Stomach smooth muscle (tissue), 2 donors: ENCODE measurements at regions not wholly inside any gene's neighbourhood (a gene's known extent, or its start where the extent isn't known, plus 50 kb on each side); places are given as distances from the start of the nearest gene placed in this dataset.

ENCODE experiments used
- H3K27ac ChIP-seq: one replicate; pipeline ENCODE4 v1.7.0; 2013; ENCODE audit warnings: mild to moderate bottlenecking, low read length, inconsistent platforms
- H3K27me3 ChIP-seq, 2 donors: one replicate each; pipeline ENCODE4 v1.7.0; 2013; ENCODE audit warnings: low read length in 2 of 2; ENCODE audit not compliant: insufficient read depth in 2 of 2, control insufficient read depth in 1 of 2
- H3K36me3 ChIP-seq, 2 donors: one replicate each; pipeline ENCODE4 v1.7.0; 2013; ENCODE audit warnings: low read length in 2 of 2; ENCODE audit not compliant: control insufficient read depth in 2 of 2, insufficient read depth in 2 of 2
- H3K4me1 ChIP-seq: one replicate; pipeline ENCODE4 v1.7.0; 2013; ENCODE audit warnings: low read length; ENCODE audit not compliant: control insufficient read depth, insufficient read depth
- H3K4me3 ChIP-seq, 2 donors: one replicate each; pipeline ENCODE4 v1.7.0; 2013; ENCODE audit warnings: low read length in 2 of 2
- H3K9ac ChIP-seq, 2 donors: one replicate each; pipeline ENCODE4 v1.7.0; 2013; ENCODE audit warnings: low read length in 2 of 2, mild to moderate bottlenecking in 1 of 2
- H3K9me3 ChIP-seq, 2 donors: one replicate each; pipeline ENCODE4 v1.7.0; 2013; ENCODE audit warnings: low read length in 2 of 2; ENCODE audit not compliant: control insufficient read depth in 2 of 2
- donor health status: healthy.
- donor health status: Pancreatic carcinoma.

GRCh38 chr1:239590556-239590955 lies 204.2 kb downstream of the CHRM3 start:
- no peak overlapping the region for H3K27ac ChIP-seq
- no peaks in the 10 kb centered on the region for H3K27me3 ChIP-seq
- no peaks in the 10 kb centered on the region for H3K9me3 ChIP-seq
- no peaks in the 10 kb centered on the region for H3K36me3 ChIP-seq
- no peak overlapping the region for H3K4me3 ChIP-seq
- no peak overlapping the region for H3K9ac ChIP-seq
- H3K4me1 ChIP-seq = peaks cover 2% of the 10 kb centered on the region

DNA sequence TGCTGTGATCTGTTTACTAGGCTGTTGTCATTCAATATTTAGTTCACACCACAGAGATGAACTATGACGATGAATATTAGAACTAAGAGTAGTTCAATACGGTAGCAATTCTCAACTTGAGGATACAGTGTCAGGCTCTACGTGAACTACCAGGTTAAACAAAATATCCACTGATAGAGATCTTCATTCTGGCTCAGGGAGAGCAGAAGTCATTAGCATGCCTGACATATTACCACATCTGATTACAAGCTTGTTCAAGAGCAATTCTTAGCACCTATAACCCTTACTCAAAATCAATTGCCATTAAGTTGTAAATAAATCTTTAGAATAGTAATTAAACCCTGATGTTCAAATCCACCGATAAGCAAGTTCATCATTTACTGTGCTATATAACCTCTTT lies 207.2 kb downstream of the CHRM3 start:
- Histone ChIP-seq H3K4me3 (no peak overlapping the region), H3K36me3 (no peaks in the 10 kb centered on the region), H3K9ac (no peak overlapping the region), H3K27ac (no peak overlapping the region), H3K9me3 (no peaks in the 10 kb centered on the region), H3K4me1 (no peaks in the 10 kb centered on the region), H3K27me3 (no peaks in the 10 kb centered on the region)

GRCh38 chr1:239600588-239600987 lies 214.2 kb downstream of the CHRM3 start:
- Histone ChIP-seq H3K4me1 (no peaks in the 10 kb centered on the region), H3K4me3 (no peak overlapping the region), H3K27ac (no peak overlapping the region), H3K27me3 (no peaks in the 10 kb centered on the region), H3K9ac (no peak overlapping the region), H3K36me3 (no peaks in the 10 kb centered on the region), H3K9me3 (no peaks in the 10 kb centered on the region)

DNA sequence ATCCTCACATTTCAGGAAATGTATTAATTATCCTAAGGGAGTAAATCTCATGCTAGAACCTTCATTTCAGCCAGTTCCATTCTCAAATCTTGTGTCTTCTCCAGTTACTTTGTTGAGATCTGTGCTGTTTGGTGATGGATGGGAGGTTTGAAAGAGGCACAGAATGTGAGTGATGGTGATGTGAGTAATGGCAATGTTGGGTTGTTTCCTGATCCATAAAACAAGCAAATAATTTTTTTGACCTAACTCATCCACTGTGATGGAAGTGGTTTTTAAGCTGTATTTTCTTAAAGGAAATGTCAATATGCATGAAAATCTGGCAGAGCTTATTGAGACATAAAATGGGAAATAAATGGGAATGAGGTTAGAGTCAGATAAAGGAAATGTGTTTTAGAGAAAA lies 214.7 kb downstream of the CHRM3 start:
- no peak overlapping the region for H3K4me3 ChIP-seq

DNA sequence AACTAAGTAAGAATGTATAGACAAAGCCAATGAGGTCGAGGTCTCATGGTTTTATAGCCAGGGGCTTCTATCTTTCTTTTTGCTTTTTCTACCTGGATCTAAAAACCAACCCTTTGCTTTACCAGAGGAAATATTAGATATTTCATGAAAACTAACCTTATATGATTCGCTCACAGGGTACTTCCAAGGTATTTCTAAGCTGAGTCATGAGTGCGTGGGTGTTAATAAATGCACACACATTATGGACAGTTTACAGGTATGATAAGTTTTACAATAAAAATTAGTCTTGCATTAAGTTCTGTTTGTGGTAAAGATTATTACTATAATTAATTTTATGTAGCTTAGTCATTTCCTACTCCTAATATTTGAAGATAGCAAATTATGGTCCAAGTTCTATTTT lies 217.2 kb downstream of the CHRM3 start:
- no peak overlapping the region for H3K27ac ChIP-seq
- no peak overlapping the region for H3K4me3 ChIP-seq
- H3K27me3 ChIP-seq = no peaks in the 10 kb centered on the region
- no peaks in the 10 kb centered on the region for H3K9me3 ChIP-seq
- H3K9ac ChIP-seq = no peak overlapping the region
- H3K4me1 ChIP-seq = no peaks in the 10 kb centered on the region
- no peaks in the 10 kb centered on the region for H3K36me3 ChIP-seq

More for the DNA sequence above, 214.7 kb downstream of the CHRM3 start:
- H3K36me3 ChIP-seq = no peaks in the 10 kb centered on the region
- H3K9me3 ChIP-seq = no peaks in the 10 kb centered on the region
- no peaks in the 10 kb centered on the region for H3K27me3 ChIP-seq
- H3K9ac ChIP-seq = no peak overlapping the region
- H3K4me1 ChIP-seq = no peaks in the 10 kb centered on the region
- H3K27ac ChIP-seq = no peak overlapping the region

GRCh38 chr1:239606850-239607400 lies 220.6 kb downstream of the CHRM3 start:
- Histone ChIP-seq H3K9me3 (no peaks in the 10 kb centered on the region), H3K4me1 (no peaks in the 10 kb centered on the region), H3K9ac (no peak overlapping the region), H3K4me3 (no peak overlapping the region), H3K27me3 (no peaks in the 10 kb centered on the region), H3K36me3 (no peaks in the 10 kb centered on the region), H3K27ac (no peak overlapping the region)

DNA sequence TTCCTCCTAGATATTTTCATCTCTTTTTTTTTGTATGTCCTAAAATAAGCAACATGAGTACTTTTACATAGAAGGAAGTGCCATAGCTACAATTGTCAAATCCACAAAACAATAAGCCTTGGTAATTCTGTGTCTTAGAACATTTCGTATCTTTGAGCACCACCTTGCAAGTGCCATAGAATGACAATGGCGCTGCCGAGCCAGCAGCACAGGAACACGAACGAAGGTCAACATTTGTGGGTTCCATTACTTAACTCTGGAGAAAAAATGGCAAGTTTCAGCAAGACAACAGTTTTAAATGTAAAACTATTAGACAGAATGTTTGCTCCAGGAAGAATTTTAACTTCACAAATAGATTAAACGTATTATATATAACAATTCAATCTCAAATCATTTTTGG lies 222.1 kb downstream of the CHRM3 start:
- no peak overlapping the region for H3K9ac ChIP-seq
- peaks cover 4% of the 10 kb centered on the region for H3K4me1 ChIP-seq
- H3K36me3 ChIP-seq = no peaks in the 10 kb centered on the region
- no peaks in the 10 kb centered on the region for H3K9me3 ChIP-seq
- H3K27me3 ChIP-seq = no peaks in the 10 kb centered on the region
- H3K4me3 ChIP-seq = no peak overlapping the region
- H3K27ac ChIP-seq = no peak overlapping the region

GRCh38 chr1:239612379-239612778 lies 226.0 kb downstream of the CHRM3 start:
- H3K4me3 ChIP-seq = no peak overlapping the region
- H3K27me3 ChIP-seq = no peaks in the 10 kb centered on the region
- peaks cover 4% of the 10 kb centered on the region for H3K4me1 ChIP-seq
- no peak overlapping the region for H3K9ac ChIP-seq
- no peak overlapping the region for H3K27ac ChIP-seq
- no peaks in the 10 kb centered on the region for H3K36me3 ChIP-seq
- no peaks in the 10 kb centered on the region for H3K9me3 ChIP-seq

GRCh38 chr1:239616673-239617072 lies 230.3 kb downstream of the CHRM3 start:
- Histone ChIP-seq H3K36me3 (peaks cover 0 to 3% of the 10 kb centered on the region in 2 donors), H3K4me3 (no peak overlapping the region), H3K27ac (no peak overlapping the region), H3K27me3 (no peaks in the 10 kb centered on the region), H3K4me1 (peaks cover 4% of the 10 kb centered on the region), H3K9ac (no peak overlapping the region), H3K9me3 (no peaks in the 10 kb centered on the region)

DNA sequence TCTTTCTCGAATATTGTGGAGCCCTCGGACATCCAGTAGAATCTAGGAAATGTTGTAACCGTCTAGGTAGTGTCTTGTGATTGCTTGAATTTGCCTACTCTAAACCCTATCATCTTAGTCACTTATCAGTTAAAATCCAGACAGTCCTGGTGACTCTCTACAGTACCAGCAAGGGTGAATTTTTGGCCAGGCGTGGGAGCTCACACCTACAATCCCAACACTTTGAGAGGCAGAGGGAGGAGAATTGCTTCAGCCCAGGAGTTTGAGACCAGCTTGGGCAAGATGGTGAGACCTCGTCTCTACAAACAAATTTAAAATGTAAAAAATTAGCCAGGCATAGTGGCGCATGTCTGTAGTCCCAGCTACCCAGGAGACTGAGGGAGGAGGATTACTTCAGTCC lies 230.9 kb downstream of the CHRM3 start:
- Histone ChIP-seq H3K27ac (no peak overlapping the region), H3K4me1 (peaks cover 4% of the 10 kb centered on the region), H3K4me3 (no peak overlapping the region), H3K9ac (no peak overlapping the region), H3K36me3 (peaks cover 0 to 3% of the 10 kb centered on the region in 2 donors), H3K27me3 (no peaks in the 10 kb centered on the region), H3K9me3 (peaks cover 0 to 4% of the 10 kb centered on the region in 2 donors)

DNA sequence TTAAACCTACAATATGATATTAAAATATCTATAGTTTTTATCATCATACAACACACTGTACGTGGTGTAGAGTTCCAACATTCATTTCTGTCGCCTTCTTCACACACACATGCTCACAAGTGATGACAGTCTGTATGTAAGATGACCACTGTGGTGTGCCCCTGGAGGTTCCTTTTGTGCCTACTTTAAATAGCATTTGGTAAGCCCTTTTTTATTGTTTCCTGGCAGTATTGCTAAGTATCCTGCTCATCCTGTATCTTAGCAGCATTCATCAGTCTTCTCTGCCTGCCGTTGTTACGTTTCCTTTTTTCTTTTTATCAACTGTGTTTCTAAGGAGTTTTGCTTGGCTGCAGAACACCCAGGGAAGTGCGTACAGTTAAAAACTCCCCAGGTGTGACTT lies 231.4 kb downstream of the CHRM3 start:
- Histone ChIP-seq H3K27me3 (no peaks in the 10 kb centered on the region), H3K27ac (no peak overlapping the region), H3K4me1 (peaks cover under 1% of the 10 kb centered on the region), H3K36me3 (peaks cover 0 to 3% of the 10 kb centered on the region in 2 donors), H3K9me3 (peaks cover 0 to 5% of the 10 kb centered on the region in 2 donors), H3K9ac (no peak overlapping the region), H3K4me3 (no peak overlapping the region)
